Ishikawa (cell line): ENCODE measurements at regions not wholly inside any gene's neighbourhood (a gene's known extent, or its start where the extent isn't known, plus 50 kb on each side); places are given as distances from the start of the nearest gene placed in this dataset.

Source experiments
- CEBPB ChIP-seq: IDR thresholded peaks from 2 replicates; pipeline ENCODE4 v1.6.1; 2012
- CREB1 ChIP-seq: IDR thresholded peaks from 2 replicates; pipeline ENCODE4 v1.6.1; 2012; ENCODE audit warnings: low read depth
- EGR1 ChIP-seq: IDR thresholded peaks from 2 replicates; pipeline ENCODE4 v1.6.1; 2012
- EP300 ChIP-seq: IDR thresholded peaks from 2 replicates; pipeline ENCODE4 v1.6.1; 2012; ENCODE audit warnings: borderline replicate concordance
- FOXM1 ChIP-seq: IDR thresholded peaks from 2 replicates; pipeline ENCODE4 v1.6.1; 2012; ENCODE audit warnings: low read depth, borderline replicate concordance
- NFIC ChIP-seq: IDR thresholded peaks from 2 replicates; pipeline ENCODE4 v1.6.1; 2012
- RAD21 ChIP-seq: IDR thresholded peaks from 2 replicates; pipeline ENCODE4 v1.6.1; 2012; ENCODE audit warnings: low read depth
- REST ChIP-seq: IDR thresholded peaks from 2 replicates; pipeline ENCODE4 v1.6.1; 2012; ENCODE audit warnings: low read depth, mild to moderate bottlenecking
- TAF1 ChIP-seq: IDR thresholded peaks from 2 replicates; pipeline ENCODE4 v1.6.1; 2012; ENCODE audit warnings: low read depth, mild to moderate bottlenecking
- TCF12 ChIP-seq: IDR thresholded peaks from 2 replicates; pipeline ENCODE4 v1.6.1; 2012; ENCODE audit warnings: low read depth
- YY1 ChIP-seq: IDR thresholded peaks from 2 replicates; pipeline ENCODE4 v1.6.1; 2012; ENCODE audit warnings: low read depth
- ZBTB7A ChIP-seq: IDR thresholded peaks from 2 replicates; pipeline ENCODE4 v1.6.1; 2012; ENCODE audit warnings: low read depth

GRCh38 chr1:36542962-36543515, 60.3 kb upstream of the CSF3R start:
- TF ChIP-seq REST (no peak), EP300 (no peak), TAF1 (no peak), NFIC (no peak), RAD21 (no peak), EGR1 (no peak), FOXM1 (no peak), YY1 (no peak), CEBPB (no peak), ZBTB7A (no peak), CREB1 (no peak), TCF12 (no peak)
